ENCODE measurements at regions not wholly inside any gene's neighbourhood (a gene's known extent, or its start where the extent isn't known, plus 50 kb on each side); places are given as distances from the start of the nearest gene placed in this dataset.

GRCh38 chr1:229803626-229804217 lies 177.7 kb downstream of the URB2 start:
- H3K9me3 ChIP-seq (ENCODE audit: control insufficient read depth in 4 of 4, low read length in 3 of 4) = peaks cover 4 to 12% (median 7%) of the 10 kb centered on the region in 4 donors
- TF ChIP-seq MAX (IDR thresholded peaks at IDR 0.05) = no peak
- no peak for TF ChIP-seq JUND (IDR thresholded peaks at IDR 0.05)
- no peak for TF ChIP-seq FOXA1 (IDR thresholded peaks at IDR 0.05)

DNA sequence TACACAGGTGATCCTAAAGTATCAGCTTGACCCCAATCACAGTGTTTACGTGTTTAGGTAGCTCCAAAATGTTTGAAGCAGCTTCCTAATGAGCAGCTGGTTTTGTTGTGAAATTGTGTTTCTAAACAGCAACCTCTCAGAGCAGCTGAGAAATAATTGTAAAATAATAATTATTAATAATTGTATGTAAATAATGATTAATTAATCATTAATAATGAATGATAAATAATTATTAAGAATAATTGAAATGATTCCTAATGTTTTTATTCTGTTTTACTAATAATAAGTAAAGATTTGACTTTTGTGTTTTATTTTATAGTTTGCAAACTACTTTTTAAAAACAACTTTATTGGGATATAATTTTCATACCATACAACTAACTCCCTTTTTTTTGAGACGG lies 182.2 kb downstream of the URB2 start:
- H3K4me3 ChIP-seq (ENCODE audit: low read depth in 1 of 3, low read length in 3 of 3) = no peak overlapping the region
- H3K27me3 ChIP-seq (ENCODE audit: control insufficient read depth in 4 of 4, insufficient read depth in 4 of 4, low read length in 3 of 4) = no peaks in the 10 kb centered on the region
- no peak overlapping the region for H3K9ac ChIP-seq (ENCODE audit: low read depth in 1 of 2, low read length in 2 of 2)
- peaks cover 10 to 20% (median 14%) of the 10 kb centered on the region in 4 donors for H3K9me3 ChIP-seq (ENCODE audit: control insufficient read depth in 4 of 4, low read length in 3 of 4)
- TF ChIP-seq NR2F2 (IDR thresholded peaks at IDR 0.05) (no peak), FOXA1 (IDR thresholded peaks at IDR 0.05) (no peak), EGR1 (IDR thresholded peaks at IDR 0.05; ENCODE audit: low read depth in 2 of 2) (no peak), HNF4G (IDR thresholded peaks at IDR 0.05) (no peak), ZBTB33 (IDR thresholded peaks at IDR 0.05) (no peak), FOXA2 (IDR thresholded peaks at IDR 0.05) (no peak), GABPA (IDR thresholded peaks at IDR 0.05 in 1 of 2, conservative IDR thresholded peaks at IDR 0.05 in 1 of 2) (no peak), MAX (IDR thresholded peaks at IDR 0.05) (no peak)
- 89% methylated on average over 2 of the region's 2 CpGs for WGBS
- H3K36me3 ChIP-seq (ENCODE audit: control insufficient read depth in 4 of 4, insufficient read depth in 3 of 4, low read depth in 1 of 4, low read length in 3 of 4) = no peaks in the 10 kb centered on the region
- DNase-seq (ENCODE audit: low spot score) = no peak
- no peaks in the 10 kb centered on the region for H3K4me1 ChIP-seq (ENCODE audit: control insufficient read depth in 4 of 4, insufficient read depth in 4 of 4, low read length in 3 of 4)
- H3K27ac ChIP-seq (ENCODE audit: low read depth in 1 of 2, low read length in 2 of 2) = no peak overlapping the region

More at GRCh38 chr1:229803626-229804217, 177.7 kb downstream of the URB2 start:
- no peak overlapping the region for H3K4me3 ChIP-seq (ENCODE audit: low read depth in 1 of 3, low read length in 3 of 3)
- H3K27ac ChIP-seq (ENCODE audit: low read depth in 1 of 2, low read length in 2 of 2) = no peak overlapping the region
- no peaks in the 10 kb centered on the region for H3K4me1 ChIP-seq (ENCODE audit: control insufficient read depth in 4 of 4, insufficient read depth in 4 of 4, low read length in 3 of 4)
- H3K9ac ChIP-seq (ENCODE audit: low read depth in 1 of 2, low read length in 2 of 2) = no peak overlapping the region
- no peaks in the 10 kb centered on the region for H3K27me3 ChIP-seq (ENCODE audit: control insufficient read depth in 4 of 4, insufficient read depth in 4 of 4, low read length in 3 of 4)
- no peak for DNase-seq (ENCODE audit: low spot score)
- 88% methylated on average over 4 of the region's 4 CpGs for WGBS
- no peaks in the 10 kb centered on the region for H3K36me3 ChIP-seq (ENCODE audit: control insufficient read depth in 4 of 4, insufficient read depth in 3 of 4, low read depth in 1 of 4, low read length in 3 of 4)

- H3K9me3 ChIP-seq (ENCODE audit: control insufficient read depth in 4 of 4, low read length in 3 of 4) = peaks cover 3 to 13% (median 10%) of the 10 kb centered on the region in 4 donors
- no peaks in the 10 kb centered on the region for H3K36me3 ChIP-seq (ENCODE audit: control insufficient read depth in 4 of 4, insufficient read depth in 3 of 4, low read depth in 1 of 4, low read length in 3 of 4)
- WGBS = 67% methylated on average over 1 of the region's 1 CpG
- H3K27ac ChIP-seq (ENCODE audit: low read depth in 1 of 2, low read length in 2 of 2) = no peak overlapping the region
- TF ChIP-seq JUND (IDR thresholded peaks at IDR 0.05) (no peak), RAD21 (IDR thresholded peaks at IDR 0.05) (no peak), MAX (IDR thresholded peaks at IDR 0.05) (no peak), RXRA (IDR thresholded peaks at IDR 0.05) (no peak), ZBTB33 (IDR thresholded peaks at IDR 0.05) (no peak)
- TF ChIP-seq, protein P1, sequence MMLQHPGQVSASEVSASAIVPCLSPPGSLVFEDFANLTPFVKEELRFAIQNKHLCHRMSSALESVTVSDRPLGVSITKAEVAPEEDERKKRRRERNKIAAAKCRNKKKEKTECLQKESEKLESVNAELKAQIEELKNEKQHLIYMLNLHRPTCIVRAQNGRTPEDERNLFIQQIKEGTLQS (IDR thresholded peaks at IDR 0.05) = no peak
- TF ChIP-seq, protein P2, sequence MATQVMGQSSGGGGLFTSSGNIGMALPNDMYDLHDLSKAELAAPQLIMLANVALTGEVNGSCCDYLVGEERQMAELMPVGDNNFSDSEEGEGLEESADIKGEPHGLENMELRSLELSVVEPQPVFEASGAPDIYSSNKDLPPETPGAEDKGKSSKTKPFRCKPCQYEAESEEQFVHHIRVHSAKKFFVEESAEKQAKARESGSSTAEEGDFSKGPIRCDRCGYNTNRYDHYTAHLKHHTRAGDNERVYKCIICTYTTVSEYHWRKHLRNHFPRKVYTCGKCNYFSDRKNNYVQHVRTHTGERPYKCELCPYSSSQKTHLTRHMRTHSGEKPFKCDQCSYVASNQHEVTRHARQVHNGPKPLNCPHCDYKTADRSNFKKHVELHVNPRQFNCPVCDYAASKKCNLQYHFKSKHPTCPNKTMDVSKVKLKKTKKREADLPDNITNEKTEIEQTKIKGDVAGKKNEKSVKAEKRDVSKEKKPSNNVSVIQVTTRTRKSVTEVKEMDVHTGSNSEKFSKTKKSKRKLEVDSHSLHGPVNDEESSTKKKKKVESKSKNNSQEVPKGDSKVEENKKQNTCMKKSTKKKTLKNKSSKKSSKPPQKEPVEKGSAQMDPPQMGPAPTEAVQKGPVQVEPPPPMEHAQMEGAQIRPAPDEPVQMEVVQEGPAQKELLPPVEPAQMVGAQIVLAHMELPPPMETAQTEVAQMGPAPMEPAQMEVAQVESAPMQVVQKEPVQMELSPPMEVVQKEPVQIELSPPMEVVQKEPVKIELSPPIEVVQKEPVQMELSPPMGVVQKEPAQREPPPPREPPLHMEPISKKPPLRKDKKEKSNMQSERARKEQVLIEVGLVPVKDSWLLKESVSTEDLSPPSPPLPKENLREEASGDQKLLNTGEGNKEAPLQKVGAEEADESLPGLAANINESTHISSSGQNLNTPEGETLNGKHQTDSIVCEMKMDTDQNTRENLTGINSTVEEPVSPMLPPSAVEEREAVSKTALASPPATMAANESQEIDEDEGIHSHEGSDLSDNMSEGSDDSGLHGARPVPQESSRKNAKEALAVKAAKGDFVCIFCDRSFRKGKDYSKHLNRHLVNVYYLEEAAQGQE (IDR thresholded peaks at IDR 0.05) = no peak
- DNase-seq (ENCODE audit: low spot score) = no peak
- H3K27me3 ChIP-seq (ENCODE audit: control insufficient read depth in 4 of 4, insufficient read depth in 4 of 4, low read length in 3 of 4) = no peaks in the 10 kb centered on the region
- H3K4me1 ChIP-seq (ENCODE audit: control insufficient read depth in 4 of 4, insufficient read depth in 4 of 4, low read length in 3 of 4) = no peaks in the 10 kb centered on the region
- H3K9ac ChIP-seq (ENCODE audit: low read depth in 1 of 2, low read length in 2 of 2) = no peak overlapping the region
- peak overlapping the region in 1 of 3 donors; percentile 9 for H3K4me3 ChIP-seq (ENCODE audit: low read depth in 1 of 3, low read length in 3 of 3)
Measured at GRCh38 chr1:229810140-229810539, 184.1 kb downstream of the URB2 start.

Data from liver (tissue), 7 donors.